Fibroblast of villous mesenchyme (primary cell): ENCODE measurements at regions not wholly inside any gene's neighbourhood (a gene's known extent, or its start where the extent isn't known, plus 50 kb on each side); places are given as distances from the start of the nearest gene placed in this dataset.

ENCODE experiments used
- DNase-seq: peaks from one replicate; pipeline ENCODE4 v3.0.0-alpha.2; 2010; ENCODE audit warnings: low read depth
- H3K4me3 ChIP-seq: 2 replicates; pipeline ENCODE4 v1.5.1; 2011; ENCODE audit warnings: low read depth, mild to moderate bottlenecking, low read length
- TF ChIP-seq, protein P1 (sequence below): IDR thresholded peaks from 2 replicates; pipeline ENCODE4 v1.5.1; 2012; ENCODE audit warnings: low read depth, mild to moderate bottlenecking, low read length; ENCODE audit not compliant: insufficient read depth

DNA sequence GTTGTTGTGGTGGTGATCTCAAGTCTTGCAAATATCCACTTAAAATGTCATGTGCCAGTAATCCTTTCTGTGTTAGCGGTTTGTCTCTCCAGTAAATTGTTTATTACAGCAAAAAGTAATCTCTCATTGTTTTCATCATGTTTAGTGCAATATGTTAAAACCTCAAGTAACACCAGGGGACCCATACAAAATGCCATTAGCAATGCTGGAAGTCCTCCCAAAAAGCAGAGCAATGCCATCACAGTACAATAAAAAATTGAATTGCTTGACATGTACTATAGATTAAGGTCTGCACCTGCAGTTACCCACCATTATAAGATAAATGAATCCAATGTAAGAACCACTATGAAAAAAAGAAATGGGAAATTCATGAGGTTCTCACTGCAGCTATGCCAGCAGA lies 1606.5 kb downstream of the BRINP3 start:
- no peak for DNase-seq
- no peak overlapping the region for H3K4me3 ChIP-seq
- TF ChIP-seq, protein P1, sequence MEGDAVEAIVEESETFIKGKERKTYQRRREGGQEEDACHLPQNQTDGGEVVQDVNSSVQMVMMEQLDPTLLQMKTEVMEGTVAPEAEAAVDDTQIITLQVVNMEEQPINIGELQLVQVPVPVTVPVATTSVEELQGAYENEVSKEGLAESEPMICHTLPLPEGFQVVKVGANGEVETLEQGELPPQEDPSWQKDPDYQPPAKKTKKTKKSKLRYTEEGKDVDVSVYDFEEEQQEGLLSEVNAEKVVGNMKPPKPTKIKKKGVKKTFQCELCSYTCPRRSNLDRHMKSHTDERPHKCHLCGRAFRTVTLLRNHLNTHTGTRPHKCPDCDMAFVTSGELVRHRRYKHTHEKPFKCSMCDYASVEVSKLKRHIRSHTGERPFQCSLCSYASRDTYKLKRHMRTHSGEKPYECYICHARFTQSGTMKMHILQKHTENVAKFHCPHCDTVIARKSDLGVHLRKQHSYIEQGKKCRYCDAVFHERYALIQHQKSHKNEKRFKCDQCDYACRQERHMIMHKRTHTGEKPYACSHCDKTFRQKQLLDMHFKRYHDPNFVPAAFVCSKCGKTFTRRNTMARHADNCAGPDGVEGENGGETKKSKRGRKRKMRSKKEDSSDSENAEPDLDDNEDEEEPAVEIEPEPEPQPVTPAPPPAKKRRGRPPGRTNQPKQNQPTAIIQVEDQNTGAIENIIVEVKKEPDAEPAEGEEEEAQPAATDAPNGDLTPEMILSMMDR, result no peak

DNA sequence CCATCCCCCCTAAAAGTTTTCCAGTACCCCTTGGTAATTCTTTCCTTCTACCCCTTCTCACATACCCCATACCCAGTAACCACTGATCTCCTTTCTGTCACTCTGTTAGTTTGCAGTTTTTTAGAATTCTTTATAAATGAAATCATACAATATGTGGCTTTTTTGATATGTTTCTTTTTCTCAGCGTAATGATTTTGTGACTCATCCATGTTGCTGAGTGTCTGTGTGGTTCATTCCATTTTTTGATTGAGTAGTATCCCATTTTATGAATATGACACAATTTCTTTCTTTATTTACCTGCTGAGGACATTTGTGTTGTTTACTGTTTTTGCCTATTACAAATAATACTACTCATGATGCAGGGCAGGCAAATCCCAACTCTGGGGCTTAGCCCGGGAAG lies 1605.3 kb downstream of the BRINP3 start:
- TF ChIP-seq, protein P1, result no peak
- DNase-seq, result no peak

DNA sequence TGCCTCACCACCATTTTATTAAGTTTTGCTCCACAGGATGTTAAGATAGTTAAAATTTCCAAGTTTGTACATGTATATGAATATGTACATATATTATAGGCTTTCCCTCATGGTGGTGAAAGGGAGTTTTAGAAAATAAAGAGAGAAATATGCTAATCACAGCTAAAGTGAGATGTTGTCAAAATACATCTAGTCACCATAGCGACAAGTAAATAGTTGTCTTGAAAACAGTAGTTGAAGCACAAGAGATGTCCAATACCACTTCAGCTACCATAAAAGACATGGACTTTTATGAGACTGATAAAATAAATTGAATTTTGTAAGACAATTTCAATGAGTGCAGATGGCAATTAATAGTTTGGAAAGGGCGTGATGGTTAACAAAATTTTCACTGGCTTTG lies 1600.0 kb downstream of the BRINP3 start:
- H3K4me3 ChIP-seq, result no peak overlapping the region
- TF ChIP-seq, protein P1, result no peak
- no peak for DNase-seq

More for the DNA sequence above, 1605.3 kb downstream of the BRINP3 start:
- H3K4me3 ChIP-seq, result no peak overlapping the region

DNA sequence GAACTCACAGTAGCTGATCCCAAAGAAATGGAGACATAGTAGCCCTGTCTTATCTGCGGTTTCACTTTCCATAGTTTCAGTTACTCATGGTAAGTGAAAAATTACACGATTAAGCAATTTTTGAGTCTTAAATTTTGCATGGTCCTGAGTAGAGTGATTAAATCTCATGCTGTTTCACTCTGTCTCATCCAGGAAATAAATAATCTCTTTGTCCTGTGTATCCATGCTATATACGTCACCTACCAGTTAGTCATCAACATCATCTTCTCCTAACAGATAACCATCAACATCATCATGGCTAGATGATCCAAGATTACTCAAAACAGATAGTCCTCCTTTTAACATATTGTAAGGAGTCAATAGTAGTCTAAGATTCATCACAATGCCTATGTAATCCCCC lies 1589.3 kb downstream of the BRINP3 start:
- no peak for DNase-seq
- TF ChIP-seq, protein P1, result no peak

DNA sequence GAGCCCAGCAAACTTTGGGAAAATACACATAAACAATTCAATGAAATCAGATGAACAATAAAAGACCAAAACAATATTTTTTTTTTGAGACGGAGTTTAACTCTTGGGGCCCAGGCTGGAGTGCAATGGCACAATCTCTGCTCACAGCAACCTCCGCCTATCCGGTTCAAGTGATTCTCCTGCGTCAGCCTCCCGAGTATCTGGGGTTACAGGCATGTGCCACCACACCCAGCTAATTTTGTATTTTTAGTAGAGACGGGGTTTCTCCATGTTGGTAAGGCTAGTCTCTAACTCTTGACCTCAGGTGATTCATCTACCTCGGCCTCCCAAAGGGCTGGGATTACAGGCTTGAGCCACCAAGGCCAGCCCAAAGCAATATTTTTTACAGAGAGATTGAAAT lies 1588.5 kb downstream of the BRINP3 start:
- TF ChIP-seq, protein P1, result no peak
- H3K4me3 ChIP-seq, result no peak overlapping the region
- no peak for DNase-seq

More for the DNA sequence above, 1589.3 kb downstream of the BRINP3 start:
- no peak overlapping the region for H3K4me3 ChIP-seq

DNA sequence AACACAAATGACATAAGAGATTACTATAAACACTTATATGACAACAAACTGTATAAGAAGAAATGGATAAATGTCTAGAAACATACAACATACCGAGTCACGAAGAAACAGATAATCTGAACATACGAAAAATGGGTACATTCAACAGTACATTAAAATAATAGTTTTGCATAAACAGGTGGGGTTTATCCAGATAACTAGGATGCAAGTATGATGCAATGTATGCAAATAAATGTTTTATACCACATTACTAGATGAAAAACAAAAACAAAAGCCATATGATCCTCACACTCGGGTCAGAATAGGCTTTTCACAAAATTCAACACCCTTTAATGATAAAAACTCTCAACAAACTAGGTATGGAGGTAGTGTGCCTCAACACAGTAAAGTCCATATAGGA lies 1585.7 kb downstream of the BRINP3 start:
- DNase-seq, result no peak
- TF ChIP-seq, protein P1, result no peak

DNA sequence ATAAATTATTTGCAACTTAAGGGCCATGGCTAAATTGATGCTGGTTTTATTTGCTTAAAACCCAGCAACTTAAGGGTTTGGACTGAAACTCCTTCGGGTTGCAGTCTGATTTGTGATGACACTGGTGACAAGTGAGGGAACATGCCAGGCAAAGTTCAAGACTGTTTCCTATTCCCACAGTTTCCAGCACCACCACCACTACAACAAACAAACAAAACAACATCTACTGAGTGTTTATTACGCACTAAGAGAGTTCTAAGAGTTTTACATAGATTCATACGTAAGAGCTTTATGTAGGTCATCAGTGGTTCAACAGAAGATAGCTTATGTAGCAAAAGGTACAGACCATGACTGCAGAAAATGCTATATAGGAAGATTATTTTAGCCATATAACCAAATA lies 1582.1 kb downstream of the BRINP3 start:
- no peak overlapping the region for H3K4me3 ChIP-seq
- DNase-seq, result no peak
- TF ChIP-seq, protein P1, result no peak

More for the DNA sequence above, 1585.7 kb downstream of the BRINP3 start:
- no peak overlapping the region for H3K4me3 ChIP-seq
